Loucy (cell line): ENCODE measurements at regions not wholly inside any gene's neighbourhood (a gene's known extent, or its start where the extent isn't known, plus 50 kb on each side); places are given as distances from the start of the nearest gene placed in this dataset.

Experiments used
- H2AFZ ChIP-seq: fragments of 200-600 bp; sonication (generic); 2 replicates; pipeline ENCODE4 v1.6.0; 2016; ENCODE audit warnings: antibody characterized with exemption, mild to moderate bottlenecking, low read length, moderate library complexity
- H3F3A ChIP-seq: fragments of 200-600 bp; 2 replicates; pipeline ENCODE4 v1.6.0; 2016; ENCODE audit warnings: antibody characterized with exemption, low read depth, mild to moderate bottlenecking
- H3K27me3 ChIP-seq: fragments of 200-600 bp; sonication (generic); 2 replicates; pipeline ENCODE4 v1.6.1; 2014; ENCODE audit warnings: low read length, mild to moderate bottlenecking; ENCODE audit not compliant: insufficient read depth, poor library complexity, severe bottlenecking
- H3K36me3 ChIP-seq: fragments of 200-600 bp; sonication (generic); 2 replicates; pipeline ENCODE4 v1.6.1; 2016; ENCODE audit warnings: low read length; ENCODE audit not compliant: insufficient read depth
- H3K4me1 ChIP-seq: fragments of 200-600 bp; sonication (generic); 2 replicates; pipeline ENCODE4 v1.5.1; 2014; ENCODE audit warnings: low read length, mild to moderate bottlenecking; ENCODE audit not compliant: insufficient read depth, poor library complexity, severe bottlenecking
- H3K4me2 ChIP-seq: fragments of 200-600 bp; sonication (generic); 2 replicates; pipeline ENCODE4 v1.6.0; 2014; ENCODE audit warnings: antibody characterized with exemption, low read length, low read depth, mild to moderate bottlenecking; ENCODE audit not compliant: poor library complexity, severe bottlenecking
- H3K4me3 ChIP-seq: fragments of 200-600 bp; sonication (generic); 2 replicates; pipeline ENCODE4 v1.5.1; 2014; ENCODE audit warnings: low read length, mild to moderate bottlenecking, mixed read lengths; ENCODE audit not compliant: poor library complexity, severe bottlenecking
- H3K79me2 ChIP-seq: fragments of 200-600 bp; sonication (generic); 2 replicates; pipeline ENCODE4 v1.6.1; 2014; ENCODE audit warnings: low read length; ENCODE audit not compliant: insufficient read depth
- H3K9ac ChIP-seq: fragments of 200-600 bp; sonication (generic); 2 replicates; pipeline ENCODE4 v1.6.0; 2014; ENCODE audit warnings: mild to moderate bottlenecking, low read depth, low read length, moderate library complexity; ENCODE audit not compliant: poor library complexity, severe bottlenecking
- H3K9me2 ChIP-seq: fragments of 200-600 bp; sonication (generic); replicated peaks from 2 replicates; pipeline ENCODE4 v1.6.1; 2016; ENCODE audit warnings: low read depth, low read length, mixed read lengths
- H3K9me3 ChIP-seq: fragments of 200-600 bp; sonication (generic); 2 replicates; pipeline ENCODE4 v1.6.1; 2014; ENCODE audit warnings: mild to moderate bottlenecking, antibody characterized with exemption, low read length, low read depth; ENCODE audit not compliant: insufficient read depth
- H4K20me1 ChIP-seq: fragments of 200-600 bp; sonication (generic); 2 replicates; pipeline ENCODE4 v1.6.0; 2014; ENCODE audit warnings: antibody characterized with exemption, low read length, mild to moderate bottlenecking; ENCODE audit not compliant: insufficient read depth, poor library complexity, severe bottlenecking
- EZH2phosphoT487 ChIP-seq: fragments of 200-600 bp; IDR thresholded peaks from 2 replicates; pipeline ENCODE4 v1.6.1; 2018; ENCODE audit warnings: antibody characterized with exemption, mild to moderate bottlenecking, moderate library complexity, borderline replicate concordance
- TF ChIP-seq, protein P1 (sequence below): fragments of 200-600 bp; sonication (generic); conservative IDR thresholded peaks from 2 replicates; pipeline ENCODE4 v1.5.1; 2014; ENCODE audit warnings: mild to moderate bottlenecking, antibody characterized with exemption, low read length

DNA sequence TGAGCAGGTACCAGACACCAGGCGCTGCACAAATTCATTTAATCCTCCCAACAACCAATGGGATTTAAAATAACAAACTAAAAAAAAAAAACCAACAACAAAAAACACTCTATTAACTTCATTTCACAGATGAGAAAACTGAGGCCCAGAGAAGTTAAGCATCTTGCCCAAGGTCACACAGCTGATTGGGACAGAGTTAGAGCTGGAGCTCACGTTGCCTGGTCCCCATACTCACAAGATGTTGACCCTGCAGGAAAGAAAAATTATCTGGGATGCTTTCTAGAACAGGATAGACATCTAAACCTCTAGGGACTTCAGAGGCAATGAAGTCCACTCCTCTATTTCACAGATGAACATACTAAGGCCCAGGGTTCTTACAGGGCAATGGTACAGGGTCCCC is 175.3 kb downstream of the PSMG1 start:
- peaks cover 6% of the 10 kb centered on the region; the same call in 1 of the 2 replicates for H3F3A ChIP-seq
- no peak overlapping the region for H3K4me2 ChIP-seq
- no peaks in the 10 kb centered on the region for H3K9me3 ChIP-seq
- no peaks in the 10 kb centered on the region for H3K9me2 ChIP-seq
- H3K79me2 ChIP-seq = no peaks in the 10 kb centered on the region
- TF ChIP-seq, protein P1, sequence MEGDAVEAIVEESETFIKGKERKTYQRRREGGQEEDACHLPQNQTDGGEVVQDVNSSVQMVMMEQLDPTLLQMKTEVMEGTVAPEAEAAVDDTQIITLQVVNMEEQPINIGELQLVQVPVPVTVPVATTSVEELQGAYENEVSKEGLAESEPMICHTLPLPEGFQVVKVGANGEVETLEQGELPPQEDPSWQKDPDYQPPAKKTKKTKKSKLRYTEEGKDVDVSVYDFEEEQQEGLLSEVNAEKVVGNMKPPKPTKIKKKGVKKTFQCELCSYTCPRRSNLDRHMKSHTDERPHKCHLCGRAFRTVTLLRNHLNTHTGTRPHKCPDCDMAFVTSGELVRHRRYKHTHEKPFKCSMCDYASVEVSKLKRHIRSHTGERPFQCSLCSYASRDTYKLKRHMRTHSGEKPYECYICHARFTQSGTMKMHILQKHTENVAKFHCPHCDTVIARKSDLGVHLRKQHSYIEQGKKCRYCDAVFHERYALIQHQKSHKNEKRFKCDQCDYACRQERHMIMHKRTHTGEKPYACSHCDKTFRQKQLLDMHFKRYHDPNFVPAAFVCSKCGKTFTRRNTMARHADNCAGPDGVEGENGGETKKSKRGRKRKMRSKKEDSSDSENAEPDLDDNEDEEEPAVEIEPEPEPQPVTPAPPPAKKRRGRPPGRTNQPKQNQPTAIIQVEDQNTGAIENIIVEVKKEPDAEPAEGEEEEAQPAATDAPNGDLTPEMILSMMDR = no peak
- no peak for TF ChIP-seq EZH2phosphoT487
- H3K27me3 ChIP-seq = no peaks in the 10 kb centered on the region
- no peak overlapping the region for H3K9ac ChIP-seq
- H3K4me3 ChIP-seq = no peak overlapping the region
- H3K36me3 ChIP-seq = no peaks in the 10 kb centered on the region
- H4K20me1 ChIP-seq = no peaks in the 10 kb centered on the region
- H2AFZ ChIP-seq = no peak overlapping the region
- H3K4me1 ChIP-seq = peaks cover 50% of the 10 kb centered on the region

DNA sequence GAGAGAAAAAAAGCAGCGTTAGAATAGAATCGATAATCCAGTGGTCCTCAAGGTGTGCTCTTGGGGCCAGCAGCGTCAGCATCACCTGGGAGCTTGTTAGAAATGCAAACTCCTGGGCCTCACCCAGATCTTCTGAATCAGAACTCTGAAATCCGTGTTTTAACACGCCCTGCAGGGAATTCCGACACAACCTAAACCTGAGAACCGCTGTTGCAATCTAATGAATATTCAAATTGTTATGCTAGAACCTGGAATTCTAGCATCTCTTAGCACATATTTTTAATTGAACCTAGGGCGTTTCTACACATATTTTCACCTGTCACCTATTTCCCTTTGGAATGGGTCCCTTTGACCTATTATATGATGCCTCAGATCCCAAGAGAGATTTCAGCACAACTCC is 175.7 kb downstream of the PSMG1 start:
- no peak overlapping the region for H3K4me2 ChIP-seq
- H3K27me3 ChIP-seq = no peaks in the 10 kb centered on the region
- H3K4me1 ChIP-seq = peaks cover 52% of the 10 kb centered on the region
- TF ChIP-seq EZH2phosphoT487 = no peak
- TF ChIP-seq, protein P1 = no peak
- H3K36me3 ChIP-seq = no peaks in the 10 kb centered on the region
- no peak overlapping the region for H3K9ac ChIP-seq
- no peaks in the 10 kb centered on the region for H4K20me1 ChIP-seq
- H3K4me3 ChIP-seq = no peak overlapping the region
- no peaks in the 10 kb centered on the region for H3K79me2 ChIP-seq
- H3F3A ChIP-seq = peaks cover 6% of the 10 kb centered on the region; the same call in 1 of the 2 replicates
- no peaks in the 10 kb centered on the region for H3K9me3 ChIP-seq
- no peak overlapping the region for H2AFZ ChIP-seq
- H3K9me2 ChIP-seq = no peaks in the 10 kb centered on the region

DNA sequence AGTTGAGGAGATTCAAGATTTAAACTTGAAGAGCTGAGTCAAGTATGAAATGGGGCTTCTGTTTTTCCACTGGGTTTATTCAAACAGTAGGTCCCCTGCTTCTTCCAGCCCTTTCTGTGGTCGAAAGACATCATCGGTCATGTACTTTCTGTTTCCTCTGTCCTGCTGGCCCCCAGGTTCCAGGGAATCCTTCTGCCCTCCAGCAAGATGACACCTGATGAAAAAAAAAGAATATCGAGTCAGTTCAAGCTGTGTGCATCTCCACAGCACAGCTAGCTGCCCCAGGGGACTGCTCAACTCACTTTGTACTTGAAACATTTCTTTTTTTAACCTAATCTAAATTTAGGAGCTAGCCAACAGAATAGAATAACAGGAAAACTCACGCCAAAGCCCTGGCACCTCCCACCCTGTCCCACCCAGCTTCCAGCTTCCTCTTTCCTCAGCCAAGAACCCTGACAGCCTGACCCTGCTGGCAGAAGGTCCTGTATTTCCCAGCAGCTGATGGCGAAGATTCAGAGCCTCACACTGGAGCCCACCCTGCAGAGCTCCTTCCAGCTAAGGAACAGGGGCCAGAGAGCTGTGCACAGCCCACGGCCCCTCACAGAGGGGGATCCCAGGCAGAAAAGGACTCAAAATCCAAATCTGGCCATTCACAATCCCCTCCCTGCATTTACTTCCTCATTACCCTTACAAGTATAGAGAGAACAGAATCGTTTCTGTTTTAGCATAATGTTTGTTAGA is 176.5 kb downstream of the PSMG1 start:
- H4K20me1 ChIP-seq = no peaks in the 10 kb centered on the region
- no peaks in the 10 kb centered on the region for H3K79me2 ChIP-seq
- no peaks in the 10 kb centered on the region for H3K36me3 ChIP-seq
- peaks cover 48% of the 10 kb centered on the region for H3K4me1 ChIP-seq
- H3K4me2 ChIP-seq = peak overlapping the region; percentile 72
- TF ChIP-seq, protein P1 = no peak
- no peak for TF ChIP-seq EZH2phosphoT487
- H3K4me3 ChIP-seq = no peak overlapping the region
- no peak overlapping the region for H2AFZ ChIP-seq
- peaks cover 6% of the 10 kb centered on the region; the same call in 1 of the 2 replicates for H3F3A ChIP-seq
- H3K9me2 ChIP-seq = no peaks in the 10 kb centered on the region
- no peaks in the 10 kb centered on the region for H3K27me3 ChIP-seq
- H3K9me3 ChIP-seq = no peaks in the 10 kb centered on the region
- H3K9ac ChIP-seq = no peak overlapping the region
